Breast epithelium (tissue), 4 donors: ENCODE measurements at regions not wholly inside any gene's neighbourhood (a gene's known extent, or its start where the extent isn't known, plus 50 kb on each side); places are given as distances from the start of the nearest gene placed in this dataset.
"Not testable (repeated sequence)": the region's sequence is repeated elsewhere in the genome, so short reads cannot be mapped to it uniquely, and the experiment has no call there.

ENCODE experiments used
- DNase-seq, 2 donors: peaks; one replicate each; pipeline ENCODE4 v3.0.0-alpha.2; 2019; ENCODE audit warnings: low spot score in 2 of 2
- H3K27ac ChIP-seq, 2 donors: fragments of 200-600 bp; sonication (generic) in 1 of 2; one replicate each; pipeline ENCODE4 v1.5.1; 2016 to 2019; ENCODE audit warnings: mild to moderate bottlenecking in 1 of 2
- H3K27me3 ChIP-seq, 2 donors: fragments of 200-600 bp; sonication (generic) in 1 of 2; one replicate each; pipeline versions ENCODE4 v1.5.1 to v1.6.0; 2017 to 2019; ENCODE audit warnings: control low read depth in 1 of 2, mild to moderate bottlenecking in 1 of 2
- H3K36me3 ChIP-seq: fragments of 200-600 bp; one replicate; pipeline ENCODE4 v1.5.1; 2019
- H3K4me1 ChIP-seq, 2 donors: fragments of 200-600 bp; sonication (generic); one replicate each; pipeline ENCODE4 v1.5.1; 2016 to 2019; ENCODE audit warnings: control low read depth in 1 of 2
- H3K4me3 ChIP-seq, 3 donors: fragments of 200-600 bp; sonication (generic); 1 replicate in 2 of 3; 2 replicates in 1 of 3; pipeline ENCODE4 v1.5.1; 2016 to 2019; ENCODE audit warnings: mild to moderate bottlenecking in 3 of 3, moderate library complexity in 2 of 3
- H3K9me3 ChIP-seq, 2 donors: fragments of 200-600 bp; sonication (generic) in 1 of 2; one replicate each; pipeline ENCODE4 v1.5.1; 2016 to 2019; ENCODE audit warnings: control low read depth in 1 of 2
- CTCF ChIP-seq, 3 donors: fragments of 450-650 bp; IDR thresholded peaks; one replicate each; pipeline ENCODE4 v1.5.1; 2016 to 2017; ENCODE audit warnings: antibody characterized with exemption in 3 of 3, mild to moderate bottlenecking in 3 of 3, moderate library complexity in 3 of 3
- POLR2A ChIP-seq: fragments of 450-650 bp; IDR thresholded peaks from one replicate; pipeline ENCODE4 v1.6.1; 2016; ENCODE audit warnings: antibody characterized with exemption, mild to moderate bottlenecking, moderate library complexity
- POLR2AphosphoS5 ChIP-seq, 3 donors: sonication (generic); formaldehyde crosslinking; IDR thresholded peaks; one replicate each; pipeline ENCODE4 v1.6.1; 2017; ENCODE audit warnings: antibody characterized with exemption in 3 of 3
- intact Hi-C: fragments of 100-400 bp; cut with DNase I; formaldehyde crosslinking; loops from one replicate; pipeline ENCODE4 v1.15.1; 2023; ENCODE audit warnings: low total_unique reads

DNA sequence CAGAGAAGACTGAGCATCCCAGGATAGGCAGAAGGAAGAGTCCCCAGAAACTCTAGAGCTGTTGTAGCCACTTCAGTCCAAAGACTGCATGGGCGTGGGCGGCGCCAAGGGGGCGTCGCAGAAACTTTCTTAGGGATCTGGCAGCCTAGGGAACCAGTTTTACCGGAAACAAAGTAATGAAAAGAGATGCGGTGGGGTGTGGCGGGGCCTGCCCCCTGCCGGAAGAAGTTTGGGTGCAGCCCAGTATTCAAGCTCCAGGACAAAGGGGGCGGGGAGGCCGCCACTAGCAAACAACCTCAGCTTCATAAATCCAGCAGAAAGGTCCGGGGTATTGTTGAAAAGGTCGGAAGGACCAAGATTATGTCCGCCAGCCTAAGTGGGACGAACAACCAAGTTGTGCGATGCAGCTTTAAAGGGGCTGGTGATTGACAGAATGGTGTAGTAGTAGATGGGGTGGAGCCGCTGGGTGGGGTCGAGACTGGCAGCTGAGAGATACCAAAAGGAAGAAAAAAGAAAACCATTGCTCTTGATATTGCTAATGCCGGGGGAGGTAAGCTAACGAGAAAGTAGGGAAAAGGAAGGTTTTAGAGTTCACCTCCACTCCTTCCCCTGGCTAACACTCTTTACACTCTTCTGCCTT is 190.5 kb downstream of the RRAGB start:
- no peaks in the 10 kb centered on the region for H3K36me3 ChIP-seq
- no peaks in the 10 kb centered on the region for H3K9me3 ChIP-seq
- peaks cover 0 to 14% of the 10 kb centered on the region in 2 donors for H3K27me3 ChIP-seq
- TF ChIP-seq POLR2AphosphoS5 (IDR thresholded peaks at IDR 0.05) (peak in 1 of 3 donors; percentile 18), POLR2A (no peak), CTCF (IDR thresholded peaks at IDR 0.05) (peak in 2 of 3 donors; percentile 37 to 45)
- peak overlapping the region; percentile 61 to 72 (median 64) for H3K4me3 ChIP-seq
- no peaks in the 10 kb centered on the region for H3K4me1 ChIP-seq
- intact Hi-C loops, result no loop called here
- peak overlapping the region; percentile 53 to 73 for H3K27ac ChIP-seq
- DNase-seq, result peak; percentile 58 to 60

GRCh38 chrX:55908661-55909212 is 191.2 kb downstream of the RRAGB start:
- DNase-seq, result no peak
- H3K27me3 ChIP-seq, result peaks cover 0 to 14% of the 10 kb centered on the region in 2 donors
- intact Hi-C loops, result no loop called here

GRCh38 chrX:55919367-55920221 is 202.0 kb downstream of the RRAGB start:
- H3K9me3 ChIP-seq, result peaks cover 0 to 21% of the 10 kb centered on the region in 2 donors
- no peak overlapping the region for H3K4me3 ChIP-seq
- no peaks in the 10 kb centered on the region for H3K36me3 ChIP-seq
- no peaks in the 10 kb centered on the region for H3K4me1 ChIP-seq
- H3K27ac ChIP-seq, result no peak overlapping the region
- H3K27me3 ChIP-seq, result no peaks in the 10 kb centered on the region
- TF ChIP-seq POLR2AphosphoS5 (IDR thresholded peaks at IDR 0.05) (no peak), CTCF (IDR thresholded peaks at IDR 0.05) (no peak), POLR2A (no peak)
- intact Hi-C loops, result no loop called here
- no peak for DNase-seq

More at GRCh38 chrX:55908661-55909212, 191.2 kb downstream of the RRAGB start:
- Histone ChIP-seq H3K27ac (peak overlapping the region; percentile 53 to 73), H3K36me3 (no peaks in the 10 kb centered on the region), H3K4me1 (no peaks in the 10 kb centered on the region), H3K4me3 (peak overlapping the region; percentile 61 to 72 (median 64)), H3K9me3 (no peaks in the 10 kb centered on the region)
- TF ChIP-seq POLR2AphosphoS5 (IDR thresholded peaks at IDR 0.05), result no peak
- no peak for TF ChIP-seq CTCF (IDR thresholded peaks at IDR 0.05)
- no peak for TF ChIP-seq POLR2A

- no peaks in the 10 kb centered on the region for H3K4me1 ChIP-seq
- no peak overlapping the region for H3K27ac ChIP-seq
- H3K9me3 ChIP-seq, result peaks cover 3 to 31% of the 10 kb centered on the region in 2 donors
- H3K4me3 ChIP-seq, result no peak overlapping the region
- no peaks in the 10 kb centered on the region for H3K27me3 ChIP-seq
- TF ChIP-seq POLR2A, result no peak
- no peak for TF ChIP-seq CTCF (IDR thresholded peaks at IDR 0.05)
- no peak for TF ChIP-seq POLR2AphosphoS5 (IDR thresholded peaks at IDR 0.05)
- no peak for DNase-seq
- intact Hi-C loops, result no loop called here
- H3K36me3 ChIP-seq, result no peaks in the 10 kb centered on the region
Measured at GRCh38 chrX:55924574-55924973, 207.0 kb downstream of the RRAGB start.

GRCh38 chrX:55928529-55928928 is 211.0 kb downstream of the RRAGB start:
- H3K4me3 ChIP-seq, H3K36me3 ChIP-seq, H3K27ac ChIP-seq, intact Hi-C loops, H3K27me3 ChIP-seq, DNase-seq, H3K4me1 ChIP-seq: not testable (repeated sequence)
- peaks cover 15 to 35% of the 10 kb centered on the region in 2 donors for H3K9me3 ChIP-seq
